GM21723 (cell line): ENCODE measurements at regions not wholly inside any gene's neighbourhood (a gene's known extent, or its start where the extent isn't known, plus 50 kb on each side); places are given as distances from the start of the nearest gene placed in this dataset.

Experiments used
- ATAC-seq: cut with Tn5 transposase; IDR thresholded peaks from one replicate; pipeline ENCODE4 v1.9.1; 2021; ENCODE audit warnings: mild to moderate bottlenecking, moderate library complexity; ENCODE audit not compliant: unreplicated experiment

DNA sequence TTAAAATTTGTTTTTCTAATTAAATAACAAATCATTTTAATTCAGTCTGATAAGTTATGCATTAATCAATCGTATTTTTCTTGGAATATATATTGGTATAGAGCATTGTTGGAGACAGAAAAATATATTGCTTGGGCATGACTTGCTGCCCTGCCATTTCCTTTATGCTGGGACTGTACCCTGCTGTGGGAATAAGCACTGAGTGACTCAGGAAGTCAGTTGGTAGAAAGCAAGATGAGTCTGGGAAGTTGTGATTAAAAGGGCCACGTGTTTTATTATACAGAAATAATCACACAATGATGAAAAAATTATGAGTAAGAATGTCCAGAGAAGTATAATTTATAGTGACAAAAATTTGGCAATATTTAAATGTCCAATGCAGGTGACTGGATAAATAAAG lies 139.5 kb downstream of the KIF18A start:
- ATAC-seq: no peak

DNA sequence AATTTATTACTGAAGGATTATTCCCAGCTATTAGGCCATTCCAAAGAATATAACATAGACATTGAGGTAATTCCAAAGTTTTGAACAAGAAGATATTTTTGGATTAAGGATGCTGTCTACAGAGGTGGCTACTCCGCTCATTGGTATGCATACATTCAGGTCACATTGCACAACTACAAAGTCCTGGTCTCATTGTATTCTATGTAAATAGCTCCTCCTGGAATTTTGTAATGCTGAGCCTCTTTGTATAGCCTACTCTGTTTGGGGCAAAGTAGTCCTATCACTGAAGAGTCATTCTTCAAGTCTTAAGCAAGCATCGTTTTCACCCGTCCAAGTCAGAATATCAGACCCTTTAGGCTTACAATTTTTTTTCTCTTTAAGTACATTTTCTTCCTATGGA lies 142.4 kb downstream of the KIF18A start:
- no peak for ATAC-seq

DNA sequence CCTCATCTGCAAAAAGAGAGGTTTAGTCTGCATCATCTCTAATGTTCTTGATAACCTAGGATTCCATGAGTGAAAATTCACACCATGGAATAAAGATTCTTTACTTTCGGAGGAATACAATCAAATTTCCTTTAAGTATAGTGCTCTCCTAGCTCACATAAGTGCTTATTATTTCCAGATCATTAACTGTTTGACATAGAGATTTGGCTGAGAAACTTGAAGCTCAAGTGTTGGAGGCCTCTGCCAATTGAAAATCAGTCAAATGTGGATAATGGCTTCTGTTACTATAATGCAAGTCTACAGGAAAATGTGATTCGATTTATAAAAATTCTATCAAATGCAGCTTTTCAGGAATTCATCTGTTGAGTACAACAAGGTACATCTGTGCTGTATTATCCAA lies 144.6 kb downstream of the KIF18A start:
- ATAC-seq: no peak

DNA sequence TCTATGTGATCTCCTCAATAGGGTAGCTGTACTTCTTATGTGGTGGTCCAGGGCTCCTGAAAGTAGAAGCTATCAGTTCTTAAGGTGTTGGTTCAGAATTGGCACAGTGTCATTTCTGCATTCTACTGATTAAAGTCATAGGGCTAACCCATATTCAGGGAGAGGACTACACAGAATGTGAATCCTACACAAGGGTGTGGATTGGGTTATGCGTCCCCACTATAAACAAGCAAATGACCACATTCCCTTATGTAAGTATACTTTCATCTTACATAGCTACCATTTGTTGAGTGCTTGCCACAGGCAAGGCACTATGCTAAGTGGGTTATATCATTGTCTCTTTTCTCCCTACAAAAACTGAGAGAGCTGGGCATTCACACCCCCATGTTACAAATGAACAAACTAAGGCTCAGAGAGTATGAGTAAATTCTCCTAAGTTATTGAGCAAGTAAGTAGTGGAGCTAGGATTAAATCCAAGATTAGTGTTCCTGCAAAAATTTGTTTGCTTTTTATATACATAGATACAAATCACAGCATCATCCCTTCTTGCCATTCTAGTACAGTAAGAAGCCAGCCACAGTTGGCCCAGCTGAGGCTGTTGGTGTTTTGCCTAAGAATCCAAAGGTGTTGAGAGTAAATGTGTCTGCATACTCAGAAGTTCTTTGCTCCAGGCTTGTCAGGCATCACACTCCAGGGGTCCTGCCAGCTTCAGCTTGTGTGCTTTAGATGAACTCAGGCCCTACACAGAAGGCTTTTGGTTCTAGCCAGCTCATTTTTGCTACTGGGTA lies 157.8 kb downstream of the KIF18A start:
- no peak for ATAC-seq

DNA sequence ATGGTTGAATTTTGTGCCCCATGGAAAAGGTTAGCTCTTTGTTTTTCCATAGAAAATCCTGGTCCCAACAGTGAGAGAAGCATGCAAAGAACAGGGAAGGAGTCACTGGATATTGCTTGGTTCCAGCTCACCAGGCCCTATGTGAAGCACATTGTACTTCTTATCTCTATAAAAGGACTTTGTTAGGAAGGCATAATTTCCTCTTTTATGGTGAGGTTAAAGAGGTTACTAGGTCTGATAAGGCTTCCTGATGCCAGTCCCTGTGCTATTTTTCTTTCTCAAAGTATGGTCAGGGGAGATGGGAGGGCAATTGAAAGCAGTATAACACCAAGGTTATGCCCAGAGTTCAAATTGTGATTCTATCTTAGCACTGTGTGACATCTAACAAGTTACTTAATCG lies 162.6 kb downstream of the KIF18A start:
- no peak for ATAC-seq

DNA sequence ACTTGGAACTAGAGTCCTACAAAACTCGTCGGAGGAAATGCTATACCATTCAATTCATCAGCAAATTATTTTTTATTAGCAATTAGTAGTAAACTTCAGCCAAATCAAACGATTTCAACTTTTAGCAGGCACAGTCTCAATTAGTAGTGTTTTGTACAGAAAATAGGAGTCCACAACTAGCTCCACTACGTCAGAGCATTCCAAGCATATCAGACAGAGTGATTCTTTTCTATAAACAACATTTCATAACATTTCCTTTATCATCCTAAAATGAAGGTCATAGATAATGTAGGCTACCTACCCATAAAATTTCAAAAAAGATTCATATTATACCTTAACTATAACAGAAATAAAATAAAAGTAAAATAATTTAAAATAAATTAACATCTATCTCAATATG lies 169.9 kb downstream of the KIF18A start:
- ATAC-seq: no peak

DNA sequence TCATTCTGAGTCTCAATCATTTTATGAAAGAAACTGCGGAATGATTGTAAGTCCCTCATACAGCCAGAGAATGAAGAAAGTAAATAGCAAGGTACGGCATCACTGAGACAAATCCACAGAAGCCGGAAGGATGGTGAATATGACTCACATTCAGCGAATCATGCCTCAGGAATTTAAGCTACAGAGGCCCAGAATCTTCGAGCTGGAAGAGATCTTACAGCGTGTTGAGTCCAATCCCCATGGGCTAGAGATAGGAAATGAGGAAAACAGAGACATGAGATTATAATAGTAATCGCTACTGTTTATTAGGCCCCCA lies 173.2 kb downstream of the KIF18A start:
- no peak for ATAC-seq

DNA sequence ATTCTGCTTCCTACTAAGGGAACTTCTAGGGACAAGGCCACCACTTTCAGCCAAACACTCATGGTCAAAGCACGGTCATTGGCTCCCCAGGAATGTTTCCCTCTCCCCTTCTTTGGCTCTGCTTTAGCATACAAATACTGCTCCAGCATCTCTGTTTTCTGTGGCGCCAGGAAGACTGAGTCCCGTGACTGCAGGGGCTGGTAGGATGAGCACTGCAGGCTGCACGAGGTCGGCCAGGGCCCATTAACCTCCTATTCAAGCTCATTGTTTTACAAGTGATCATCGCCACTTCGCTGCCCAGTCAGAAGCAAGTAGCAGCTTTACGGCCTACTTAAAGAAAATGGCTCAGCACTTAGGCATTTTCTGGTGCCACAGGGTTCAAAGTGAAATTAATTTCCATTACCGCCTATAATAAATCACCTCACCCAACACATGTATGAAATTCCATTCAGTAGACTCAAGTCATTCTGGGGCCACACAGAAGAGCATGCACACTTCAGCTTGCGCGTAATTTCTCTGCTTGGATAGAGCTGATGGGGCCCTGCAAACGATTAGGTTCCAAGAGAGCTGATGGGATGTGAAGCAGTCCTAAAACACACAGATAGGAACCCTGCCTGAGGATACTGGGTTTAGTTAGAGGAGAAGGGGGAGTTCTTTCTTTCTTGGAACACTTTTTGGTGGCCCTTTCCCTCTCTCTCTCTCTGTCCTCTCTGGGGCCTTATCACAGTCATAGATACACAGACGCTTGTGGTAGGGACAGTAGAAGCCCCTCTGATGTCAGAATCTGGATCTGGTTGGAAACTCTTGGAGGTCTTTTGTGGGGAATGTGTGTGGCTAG lies 173.7 kb downstream of the KIF18A start:
- no peak for ATAC-seq

DNA sequence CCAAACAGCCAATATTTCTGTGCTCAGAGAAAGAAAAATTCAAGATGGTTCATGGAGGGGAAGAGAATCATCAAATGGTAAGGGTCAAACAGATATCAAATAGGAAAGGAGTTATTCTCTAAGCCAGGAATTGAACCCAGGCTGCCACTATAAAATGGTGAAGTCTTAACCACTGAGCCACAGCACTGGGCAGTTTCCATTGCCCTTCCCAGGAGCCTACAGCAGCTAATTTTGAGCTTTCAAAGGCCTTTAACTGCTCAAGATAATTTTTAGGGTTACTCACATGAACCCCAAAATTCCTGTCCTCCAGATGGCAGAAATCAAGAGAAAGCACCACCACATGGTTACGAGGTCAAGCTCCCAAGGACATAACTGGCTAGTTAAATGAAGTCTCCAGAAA lies 176.2 kb downstream of the KIF18A start:
- ATAC-seq: no peak

DNA sequence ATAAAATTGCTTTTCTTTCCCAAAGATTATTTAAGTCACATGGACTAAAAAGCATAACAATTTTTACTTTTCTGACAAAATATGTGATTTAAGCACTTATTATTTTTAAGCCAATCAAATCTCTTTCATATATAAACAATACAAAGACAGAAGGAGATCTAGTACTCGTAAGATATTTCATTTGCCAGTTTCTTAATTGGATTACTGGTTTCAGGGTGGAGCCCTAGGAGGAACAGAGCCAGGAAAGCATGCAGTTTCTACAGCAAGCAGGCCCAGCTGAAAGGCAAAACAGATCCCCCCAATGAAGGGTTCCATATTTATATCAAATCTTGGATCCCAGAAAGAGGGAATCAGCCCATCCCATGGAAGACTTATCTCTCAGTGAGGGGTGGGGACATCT lies 177.0 kb downstream of the KIF18A start:
- ATAC-seq: no peak

DNA sequence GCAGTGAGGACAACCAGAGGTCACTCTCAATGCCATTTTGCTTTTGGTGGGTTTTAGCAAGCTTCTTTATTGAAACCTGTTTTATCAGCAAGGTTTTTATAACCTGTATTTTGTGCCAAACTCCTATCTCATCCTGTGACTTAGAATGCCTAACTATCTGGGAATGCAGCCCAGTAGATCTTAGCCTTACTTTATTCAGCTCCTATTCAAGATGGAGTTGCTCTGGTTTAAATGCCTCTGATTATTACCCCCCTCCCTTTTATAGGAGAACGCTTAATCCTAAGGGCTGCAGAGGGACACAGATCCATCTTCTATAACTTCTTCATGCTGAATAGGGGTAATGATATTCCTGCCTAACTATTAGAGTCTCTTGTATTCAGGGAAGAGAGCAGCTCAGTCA lies 179.1 kb downstream of the KIF18A start:
- ATAC-seq: no peak

DNA sequence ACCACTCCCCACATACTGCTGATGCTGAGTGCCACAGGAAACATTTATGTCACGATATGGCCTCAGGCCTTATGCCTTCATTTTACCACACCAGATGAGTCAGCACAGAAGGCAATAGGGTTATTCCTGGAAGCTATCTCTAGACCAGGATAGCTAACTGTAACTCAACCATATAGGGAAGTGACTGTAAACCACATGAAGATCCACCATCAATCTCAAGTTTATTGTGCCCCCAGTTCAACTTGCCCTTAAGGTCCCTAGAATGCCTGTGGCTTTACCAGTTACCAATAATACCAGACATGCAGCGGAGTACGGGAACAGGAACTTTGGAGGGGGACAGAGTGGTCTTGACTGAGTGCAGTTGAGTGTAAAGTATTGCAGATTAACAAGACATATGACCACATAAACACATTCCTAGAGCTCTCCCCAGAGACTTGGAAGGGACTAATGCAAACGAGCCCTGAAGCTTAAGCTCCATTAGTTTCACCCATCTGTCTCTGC lies 180.9 kb downstream of the KIF18A start:
- ATAC-seq: no peak

DNA sequence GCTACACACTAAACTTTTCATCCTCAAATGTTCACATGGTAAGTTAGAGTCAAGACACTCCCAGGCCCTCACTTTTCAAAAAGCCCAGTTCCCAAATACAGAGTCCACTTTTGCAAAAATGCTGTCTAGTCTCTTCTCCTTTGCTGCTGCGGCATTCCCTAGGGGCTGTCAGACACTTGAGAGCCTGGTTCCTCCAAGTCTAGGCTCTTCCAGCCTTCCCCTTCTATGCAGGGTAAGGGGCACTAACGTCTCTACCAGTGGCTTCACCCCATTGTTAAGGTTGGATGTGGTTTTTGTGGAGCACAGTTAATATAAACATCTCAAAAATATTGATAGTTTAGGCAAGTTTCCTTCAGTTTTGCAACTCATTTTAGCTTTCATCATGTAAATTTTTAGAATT lies 181.5 kb downstream of the KIF18A start:
- no peak for ATAC-seq

DNA sequence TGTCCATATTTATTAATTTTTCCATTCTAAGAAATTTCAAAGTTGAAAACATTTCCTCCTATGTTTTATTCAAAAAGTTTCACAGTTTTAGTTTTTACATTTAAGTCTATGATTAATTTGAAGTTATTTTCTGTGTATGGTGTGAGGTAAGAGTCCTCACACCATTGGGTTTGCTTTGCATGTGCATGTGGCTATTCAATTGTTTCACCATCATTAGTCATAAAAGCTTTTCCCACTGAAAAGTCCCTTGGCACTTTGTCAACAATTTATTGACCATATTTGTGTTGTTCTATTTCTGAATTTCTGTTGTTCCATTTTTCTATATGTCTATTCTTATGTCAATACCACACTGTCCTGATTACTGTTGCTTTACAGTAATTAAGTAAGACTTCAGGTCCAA lies 186.5 kb downstream of the KIF18A start:
- no peak for ATAC-seq

DNA sequence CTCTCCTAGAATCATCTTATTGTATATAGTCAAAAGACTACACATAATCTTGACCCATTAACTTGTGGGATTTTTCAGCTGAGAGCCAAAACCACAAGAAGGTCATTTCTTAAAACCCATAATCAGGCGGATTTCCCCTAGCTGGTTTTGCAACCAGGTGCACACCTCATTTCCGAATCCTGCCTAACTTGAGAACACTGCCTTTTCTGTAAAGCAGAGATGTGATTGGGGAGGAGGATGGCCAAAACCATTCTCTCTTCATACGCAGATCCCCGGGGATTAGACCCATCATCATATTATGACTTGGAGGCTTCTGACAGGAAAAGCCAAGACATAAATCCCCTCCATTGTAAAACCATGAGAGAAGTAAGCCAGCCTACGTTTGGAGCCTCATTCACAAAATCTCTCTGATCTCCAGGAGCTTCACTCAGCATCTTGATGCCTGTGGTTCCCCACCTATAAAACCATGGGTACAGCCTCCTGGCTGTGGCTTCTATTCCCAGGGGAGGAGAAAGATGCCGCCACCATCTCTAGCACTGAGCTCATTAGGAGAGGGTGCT lies 191.3 kb downstream of the KIF18A start:
- peak; percentile 85 for ATAC-seq

DNA sequence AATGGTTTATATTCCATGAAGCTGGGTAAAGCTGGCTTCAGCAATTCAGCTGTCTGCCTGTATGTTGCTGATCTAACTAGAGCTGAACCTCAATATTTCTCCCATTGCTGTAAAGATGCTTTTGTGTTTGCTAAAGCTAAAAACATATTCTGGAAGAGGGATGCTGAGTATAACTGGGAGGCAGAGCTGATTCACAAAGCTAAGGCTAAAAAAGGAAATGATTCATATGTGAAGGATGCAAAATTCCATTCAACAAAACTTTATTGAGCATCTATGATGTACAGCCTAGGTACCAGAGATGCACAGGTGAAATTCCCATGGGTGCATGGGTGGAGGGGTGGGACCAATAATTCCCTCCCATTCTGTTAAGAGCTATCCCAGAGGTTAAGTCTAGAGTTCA lies 193.9 kb downstream of the KIF18A start:
- ATAC-seq: no peak

DNA sequence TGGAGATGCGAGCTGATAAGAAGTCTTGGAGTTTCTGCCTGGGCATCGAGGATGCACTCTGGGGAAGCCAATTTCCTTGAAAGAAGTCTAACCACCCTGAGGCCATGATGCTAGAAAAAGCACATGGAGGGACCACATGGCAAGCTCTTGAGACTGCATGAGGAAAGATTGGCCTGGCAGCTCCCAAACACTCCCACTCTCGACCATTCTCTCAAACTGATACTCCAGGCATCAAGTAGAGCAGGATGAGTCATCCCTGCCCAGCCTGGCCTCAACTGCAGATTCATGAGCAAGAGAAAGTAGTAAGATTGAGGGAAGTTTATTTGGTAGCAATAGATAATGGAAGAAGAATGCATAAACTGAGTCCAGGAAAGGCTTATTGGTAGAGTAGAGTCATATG lies 194.3 kb downstream of the KIF18A start:
- no peak for ATAC-seq

DNA sequence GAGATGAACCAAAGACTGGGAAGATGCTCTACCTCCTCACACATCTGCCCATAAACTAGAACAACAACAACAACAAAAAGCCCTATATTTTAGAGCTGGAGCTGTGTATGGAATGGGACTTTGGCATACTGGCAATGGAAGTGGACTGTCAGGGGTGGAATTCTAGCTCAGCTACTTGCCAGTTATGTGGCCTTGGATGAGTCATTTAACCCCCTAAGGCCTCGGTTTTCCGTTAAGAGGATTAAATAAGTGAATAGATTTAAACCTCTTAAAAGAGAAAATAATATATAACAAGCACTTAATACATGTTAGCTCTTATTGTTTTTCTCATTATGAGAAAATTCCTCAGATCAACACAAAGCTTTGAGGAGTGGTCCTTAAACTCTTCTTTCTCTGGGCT lies 195.0 kb downstream of the KIF18A start:
- ATAC-seq: no peak

DNA sequence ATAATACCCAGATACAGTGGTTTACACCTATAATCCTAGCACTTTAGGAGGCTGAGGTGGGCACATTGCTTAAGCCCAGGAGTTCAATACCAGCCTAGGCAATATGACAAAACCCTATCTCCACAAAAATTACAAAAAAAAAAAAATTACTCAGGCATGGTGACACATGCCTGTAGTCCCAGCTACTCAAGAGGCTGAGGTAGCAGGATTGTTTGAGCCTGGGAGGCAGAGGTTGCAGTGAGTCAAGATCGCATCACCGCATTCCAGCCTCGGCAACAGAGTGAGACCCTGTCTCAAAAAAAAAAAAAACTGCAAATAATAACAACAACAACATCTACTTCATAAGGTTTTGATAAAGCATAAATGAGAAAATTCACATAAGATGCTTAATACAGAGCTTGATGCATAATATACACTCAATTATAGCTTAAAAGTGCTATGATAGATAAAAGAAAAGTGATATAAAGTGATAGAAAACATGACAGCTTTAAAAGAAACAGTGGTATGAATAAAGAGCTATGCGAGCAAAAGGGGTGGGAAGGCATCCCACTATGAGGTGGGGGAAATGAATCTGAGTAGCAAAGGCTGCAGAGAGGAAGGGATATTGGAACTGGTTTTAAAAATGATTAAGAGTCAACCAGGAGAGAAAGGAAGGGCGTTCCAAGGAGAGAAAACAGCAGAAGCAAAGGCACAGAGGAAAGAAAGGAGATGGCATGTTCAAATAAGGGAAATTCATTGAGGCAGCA lies 197.6 kb downstream of the KIF18A start:
- ATAC-seq: no peak

DNA sequence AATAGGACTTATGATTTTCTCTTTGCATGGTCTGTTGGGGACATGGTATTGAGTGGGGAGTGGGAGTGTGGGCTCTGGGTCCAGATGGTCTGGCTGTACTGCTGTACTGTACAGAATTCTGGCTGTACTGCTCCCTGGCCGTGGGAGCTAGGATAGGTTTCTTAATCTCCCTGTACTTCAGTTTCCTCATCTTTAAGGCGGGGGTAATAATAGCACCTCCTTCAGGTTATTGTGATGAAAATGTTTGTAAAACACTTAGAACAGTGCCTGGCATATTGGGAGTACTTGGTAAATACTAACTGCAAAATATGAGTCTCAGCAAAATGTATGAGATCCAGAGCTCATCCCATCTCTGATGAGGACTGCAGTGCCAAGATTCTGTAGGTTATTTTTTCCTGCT lies 198.6 kb downstream of the KIF18A start:
- ATAC-seq: no peak

DNA sequence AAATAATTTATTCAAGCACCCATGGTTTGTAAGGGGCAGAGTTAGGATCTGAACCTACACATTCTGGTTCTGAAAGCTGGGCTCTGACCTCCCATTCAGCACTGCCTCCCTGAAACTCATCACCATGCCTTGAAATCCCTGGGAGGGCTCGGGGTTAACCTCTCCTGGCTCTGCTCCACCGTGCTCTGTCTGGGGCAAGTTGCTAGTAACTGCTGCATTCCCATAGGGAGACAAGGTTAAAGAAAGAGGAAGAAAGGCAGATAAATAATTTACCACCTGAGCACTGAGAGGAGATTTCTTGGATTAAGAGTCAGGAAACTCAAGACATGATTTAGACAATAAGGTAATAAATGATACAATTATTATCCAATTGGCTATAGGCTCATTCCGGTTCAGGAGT lies 199.3 kb downstream of the KIF18A start:
- no peak for ATAC-seq
